ENCODE measurements at regions not wholly inside any gene's neighbourhood (a gene's known extent, or its start where the extent isn't known, plus 50 kb on each side); places are given as distances from the start of the nearest gene placed in this dataset.

DNA sequence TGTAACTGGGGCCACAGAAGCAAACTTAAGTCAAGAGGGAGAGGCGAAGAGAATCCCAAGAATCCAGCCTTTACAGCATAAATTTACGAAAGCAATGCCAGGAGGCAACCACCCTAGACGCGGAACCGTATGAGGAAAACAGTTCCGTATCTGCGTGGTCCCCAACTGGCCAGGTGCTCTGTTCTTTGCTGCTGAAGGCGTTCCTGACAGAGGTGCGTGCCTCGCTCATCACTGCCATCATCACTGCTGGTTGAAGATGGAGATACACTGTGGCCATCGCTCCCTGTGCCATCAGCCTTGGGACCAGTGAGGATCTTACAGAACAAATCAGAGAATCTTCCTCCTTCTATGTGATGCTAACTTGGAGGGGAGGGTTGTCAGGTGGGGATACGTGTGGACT, 270.5 kb upstream of the B3GAT1 start:
- TF ChIP-seq, protein P1, sequence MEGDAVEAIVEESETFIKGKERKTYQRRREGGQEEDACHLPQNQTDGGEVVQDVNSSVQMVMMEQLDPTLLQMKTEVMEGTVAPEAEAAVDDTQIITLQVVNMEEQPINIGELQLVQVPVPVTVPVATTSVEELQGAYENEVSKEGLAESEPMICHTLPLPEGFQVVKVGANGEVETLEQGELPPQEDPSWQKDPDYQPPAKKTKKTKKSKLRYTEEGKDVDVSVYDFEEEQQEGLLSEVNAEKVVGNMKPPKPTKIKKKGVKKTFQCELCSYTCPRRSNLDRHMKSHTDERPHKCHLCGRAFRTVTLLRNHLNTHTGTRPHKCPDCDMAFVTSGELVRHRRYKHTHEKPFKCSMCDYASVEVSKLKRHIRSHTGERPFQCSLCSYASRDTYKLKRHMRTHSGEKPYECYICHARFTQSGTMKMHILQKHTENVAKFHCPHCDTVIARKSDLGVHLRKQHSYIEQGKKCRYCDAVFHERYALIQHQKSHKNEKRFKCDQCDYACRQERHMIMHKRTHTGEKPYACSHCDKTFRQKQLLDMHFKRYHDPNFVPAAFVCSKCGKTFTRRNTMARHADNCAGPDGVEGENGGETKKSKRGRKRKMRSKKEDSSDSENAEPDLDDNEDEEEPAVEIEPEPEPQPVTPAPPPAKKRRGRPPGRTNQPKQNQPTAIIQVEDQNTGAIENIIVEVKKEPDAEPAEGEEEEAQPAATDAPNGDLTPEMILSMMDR (IDR thresholded peaks at IDR 0.05), result no peak
- no peak for TF ChIP-seq POLR2A (IDR thresholded peaks at IDR 0.05)

Measured in uterus (tissue), 2 donors.